HEK293 (cell line): ENCODE measurements at regions not wholly inside any gene's neighbourhood (a gene's known extent, or its start where the extent isn't known, plus 50 kb on each side); places are given as distances from the start of the nearest gene placed in this dataset.

Source experiments
- CTCF ChIA-PET: fragments of 350-600 bp; formaldehyde crosslinking; extraction: SDS; loops from one replicate; lab custom pipeline; 2021; ENCODE audit warnings: antibody characterized with exemption; lab: Yijun Ruan, JAX
- POLR2A ChIA-PET: fragments of 300-600 bp; formaldehyde crosslinking; extraction: SDS; loops from one replicate; lab custom pipeline; 2020; ENCODE audit warnings: antibody characterized with exemption, inconsistent platforms; lab: Yijun Ruan, JAX
- H3K27ac ChIP-seq: fragments of 200-500 bp; sonication (Bioruptor generic); 2 replicates; pipeline ENCODE4 v1.5.1; 2014; ENCODE audit warnings: low read depth, low read length, control low read depth, inconsistent platforms; ENCODE audit errors: extremely low read depth
- H3K36me3 ChIP-seq, 2 experiments: fragments of 200-500 bp in 1 of 2; sonication (Bioruptor generic) in 1 of 2; 1 replicate in 1 of 2; 2 replicates in 1 of 2; pipeline ENCODE4 v1.5.1; 2014 to 2017; ENCODE audit warnings: inconsistent platforms in 2 of 2, low read length in 2 of 2; ENCODE audit not compliant: control insufficient read depth in 2 of 2, insufficient read depth in 1 of 2
- H3K4me1 ChIP-seq: fragments of 200-500 bp; sonication (Bioruptor generic); 2 replicates; pipeline ENCODE4 v1.5.1; 2014; ENCODE audit warnings: mild to moderate bottlenecking, low read length, inconsistent platforms; ENCODE audit not compliant: control insufficient read depth, insufficient read depth
- H3K4me3 ChIP-seq: 2 replicates; pipeline ENCODE4 v1.5.1; 2011; ENCODE audit warnings: low read depth, mild to moderate bottlenecking, control low read depth, low read length, moderate library complexity
- H3K9me3 ChIP-seq: fragments of 200-500 bp; sonication (Bioruptor generic); 2 replicates; pipeline ENCODE4 v1.5.1; 2014; ENCODE audit warnings: low read depth, low read length, inconsistent platforms; ENCODE audit not compliant: control insufficient read depth, insufficient read depth
- BCL11B ChIP-seq: fragments of 450-650 bp; formaldehyde crosslinking; IDR thresholded peaks from 2 replicates; pipeline ENCODE4 v1.5.1; 2016; ENCODE audit warnings: low read depth, missing biosample characterization, missing genetic modification characterization
- BCL6B ChIP-seq: fragments of 450-650 bp; formaldehyde crosslinking; IDR thresholded peaks from 2 replicates; pipeline ENCODE4 v1.5.1; 2017; ENCODE audit warnings: missing biosample characterization, missing genetic modification characterization
- EGR2 ChIP-seq: fragments of 450-650 bp; formaldehyde crosslinking; IDR thresholded peaks from 2 replicates; pipeline ENCODE4 v1.5.1; 2016; ENCODE audit warnings: low read depth, missing biosample characterization, missing genetic modification characterization
- HOXA7 ChIP-seq: sonication (generic); formaldehyde crosslinking; IDR thresholded peaks from 2 replicates; pipeline ENCODE4 v1.8.1; 2022; ENCODE audit warnings: missing genetic modification reagents, borderline replicate concordance
- KLF9 ChIP-seq: fragments of 450-650 bp; formaldehyde crosslinking; IDR thresholded peaks from 2 replicates; pipeline ENCODE4 v1.5.1; 2016; ENCODE audit warnings: missing biosample characterization, missing genetic modification characterization, low read depth
- OSR2 ChIP-seq: fragments of 450-650 bp; formaldehyde crosslinking; IDR thresholded peaks from 2 replicates; pipeline ENCODE4 v1.5.1; 2016; ENCODE audit warnings: missing biosample characterization, missing genetic modification characterization
- REPIN1 ChIP-seq: fragments of 450-650 bp; formaldehyde crosslinking; IDR thresholded peaks from 2 replicates; pipeline ENCODE4 v1.5.1; 2017; ENCODE audit warnings: missing biosample characterization, missing genetic modification characterization, low read depth
- ZBTB10 ChIP-seq: fragments of 450-650 bp; formaldehyde crosslinking; IDR thresholded peaks from 2 replicates; pipeline ENCODE4 v1.5.1; 2016; ENCODE audit warnings: missing biosample characterization, missing genetic modification characterization
- ZBTB20 ChIP-seq: fragments of 450-650 bp; formaldehyde crosslinking; IDR thresholded peaks from 2 replicates; pipeline ENCODE4 v1.5.1; 2016; ENCODE audit warnings: missing biosample characterization, missing genetic modification characterization
- ZBTB7A ChIP-seq: fragments of 450-650 bp; formaldehyde crosslinking; IDR thresholded peaks from 2 replicates; pipeline ENCODE4 v1.5.1; 2016; ENCODE audit warnings: low read depth, missing biosample characterization, missing genetic modification characterization
- ZNF133 ChIP-seq: fragments of 450-650 bp; formaldehyde crosslinking; IDR thresholded peaks from 2 replicates; pipeline ENCODE4 v1.5.1; 2016; ENCODE audit warnings: missing biosample characterization, missing genetic modification characterization
- ZNF146 ChIP-seq: fragments of 450-650 bp; formaldehyde crosslinking; IDR thresholded peaks from 2 replicates; pipeline ENCODE4 v1.5.1; 2016; ENCODE audit warnings: missing biosample characterization, missing genetic modification characterization
- ZNF148 ChIP-seq: fragments of 450-650 bp; formaldehyde crosslinking; IDR thresholded peaks from 2 replicates; pipeline ENCODE4 v1.5.0; 2017; ENCODE audit warnings: missing biosample characterization, missing genetic modification characterization, borderline replicate concordance
- ZNF169 ChIP-seq: fragments of 450-650 bp; formaldehyde crosslinking; IDR thresholded peaks from 2 replicates; pipeline ENCODE4 v1.5.1; 2016; ENCODE audit warnings: missing biosample characterization, missing genetic modification characterization
- ZNF23 ChIP-seq: fragments of 450-650 bp; formaldehyde crosslinking; IDR thresholded peaks from 2 replicates; pipeline ENCODE4 v1.5.1; 2016; ENCODE audit warnings: missing biosample characterization, missing genetic modification characterization, borderline replicate concordance
- ZNF366 ChIP-seq: fragments of 450-650 bp; formaldehyde crosslinking; conservative IDR thresholded peaks from 2 replicates; pipeline ENCODE4 v1.5.1; 2016; ENCODE audit warnings: missing biosample characterization, missing genetic modification characterization
- ZNF37A ChIP-seq: fragments of 450-650 bp; IDR thresholded peaks from 2 replicates; pipeline ENCODE4 v1.5.1; 2018; ENCODE audit warnings: missing biosample characterization, missing genetic modification characterization
- ZNF404 ChIP-seq: fragments of 450-650 bp; formaldehyde crosslinking; IDR thresholded peaks from 2 replicates; pipeline ENCODE4 v1.5.1; 2017; ENCODE audit warnings: missing biosample characterization, missing genetic modification characterization
- ZNF621 ChIP-seq: fragments of 450-650 bp; formaldehyde crosslinking; IDR thresholded peaks from 2 replicates; pipeline ENCODE4 v1.5.1; 2017; ENCODE audit warnings: missing biosample characterization, missing genetic modification characterization
- ZNF664 ChIP-seq: fragments of 450-650 bp; formaldehyde crosslinking; IDR thresholded peaks from 2 replicates; pipeline ENCODE4 v1.5.1; 2016; ENCODE audit warnings: missing biosample characterization, missing genetic modification characterization
- ZNF747 ChIP-seq: fragments of 450-650 bp; formaldehyde crosslinking; IDR thresholded peaks from 2 replicates; pipeline ENCODE4 v1.5.1; 2016; ENCODE audit warnings: missing biosample characterization, missing genetic modification characterization
- ZXDB ChIP-seq: fragments of 450-650 bp; formaldehyde crosslinking; IDR thresholded peaks from 2 replicates; pipeline ENCODE4 v1.5.1; 2016; ENCODE audit warnings: missing biosample characterization, missing genetic modification characterization

GRCh38 chr10:78571891-78572290 lies 496.9 kb upstream of the ZMIZ1 start:
- ChIA-PET POLR2A (no interaction called here), CTCF (no interaction called here)
- Histone ChIP-seq H3K4me3 (no peak overlapping the region), H3K36me3 (no peaks in the 10 kb centered on the region), H3K9me3 (no peaks in the 10 kb centered on the region), H3K4me1 (peaks cover 5% of the 10 kb centered on the region; the same call in 1 of the 2 replicates), H3K27ac (no peak overlapping the region)
- TF ChIP-seq ZNF664 (tag by site-specific recombination), result no peak
- no peak for TF ChIP-seq ZNF133 (tag by site-specific recombination)
- no peak for TF ChIP-seq ZNF23
- TF ChIP-seq ZNF148 (tag by site-specific recombination), result no peak
- no peak for TF ChIP-seq ZNF366 (tag by site-specific recombination)
- no peak for TF ChIP-seq ZNF621 (tag by site-specific recombination)
- no peak for TF ChIP-seq KLF9 (tag by site-specific recombination)
- no peak for TF ChIP-seq ZNF747 (tag by site-specific recombination)

- POLR2A ChIA-PET, result no interaction called here
- Histone ChIP-seq H3K4me1 (no peaks in the 10 kb centered on the region), H3K27ac (no peak overlapping the region)
- TF ChIP-seq ZBTB10 (tag by site-specific recombination), result no peak
- no peak for TF ChIP-seq ZNF146 (tag by site-specific recombination)
- TF ChIP-seq BCL6B (tag by site-specific recombination), result no peak
- TF ChIP-seq, all 188 proteins: peak for 0
- H3K4me3 ChIP-seq, result no peak overlapping the region
- H3K36me3 ChIP-seq, result no peaks in the 10 kb centered on the region
- H3K9me3 ChIP-seq, result no peaks in the 10 kb centered on the region
- CTCF ChIA-PET, result no interaction called here
These were observed 496.2 kb upstream of the ZMIZ1 start for GRCh38 chr10:78572565-78572964.

DNA sequence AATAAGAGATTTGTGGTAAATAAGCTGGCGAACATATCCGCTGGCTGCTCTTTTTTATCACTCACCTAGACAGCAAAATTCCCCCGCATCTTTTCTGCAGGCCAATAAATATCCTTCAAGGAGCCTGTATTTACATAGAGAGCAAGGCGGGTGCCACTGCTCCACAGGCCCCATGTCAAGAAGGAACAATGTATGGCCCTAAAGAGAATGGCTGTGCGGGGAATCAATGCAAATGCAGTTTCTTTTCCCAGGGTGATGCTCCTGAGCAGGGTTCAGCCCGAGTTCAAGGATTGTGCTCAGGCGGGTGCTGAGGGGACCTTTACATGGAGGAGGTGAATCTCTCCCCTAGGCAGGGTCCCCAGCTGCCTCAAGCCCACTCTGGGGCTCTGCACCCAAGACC lies 494.2 kb upstream of the ZMIZ1 start:
- H3K36me3 ChIP-seq, result no peaks in the 10 kb centered on the region
- no peak overlapping the region for H3K27ac ChIP-seq
- H3K4me3 ChIP-seq, result no peak overlapping the region
- no peaks in the 10 kb centered on the region for H3K4me1 ChIP-seq
- ChIA-PET CTCF (interaction anchor here (1.6 kb wide), 1 partner anchor 83 kb away, joined by 4 read pairs; no protein-coding TSS in a partner anchor), POLR2A (no interaction called here)
- TF ChIP-seq EGR2 (tag by site-specific recombination), result no peak
- TF ChIP-seq REPIN1 (tag by site-specific recombination), result no peak
- no peak for TF ChIP-seq ZNF404 (tag by site-specific recombination)
- TF ChIP-seq OSR2 (tag by site-specific recombination), result no peak
- no peak for TF ChIP-seq ZBTB7A (tag by site-specific recombination)
- TF ChIP-seq ZBTB20, result no peak
- TF ChIP-seq ZXDB (tag by site-specific recombination), result no peak
- no peak for TF ChIP-seq ZNF37A (tag by site-specific recombination)
- TF ChIP-seq ZNF169 (tag by site-specific recombination), result no peak
- TF ChIP-seq BCL11B (tag by site-specific recombination), result no peak
- TF ChIP-seq HOXA7 (CRISPR knock-in tag), result no peak
- H3K9me3 ChIP-seq, result no peaks in the 10 kb centered on the region
